ENCODE measurements at regions not wholly inside any gene's neighbourhood (a gene's known extent, or its start where the extent isn't known, plus 50 kb on each side); places are given as distances from the start of the nearest gene placed in this dataset.
A peak's percentile ranks its signal among the peaks of the same experiment; 100 is the strongest.

DNA sequence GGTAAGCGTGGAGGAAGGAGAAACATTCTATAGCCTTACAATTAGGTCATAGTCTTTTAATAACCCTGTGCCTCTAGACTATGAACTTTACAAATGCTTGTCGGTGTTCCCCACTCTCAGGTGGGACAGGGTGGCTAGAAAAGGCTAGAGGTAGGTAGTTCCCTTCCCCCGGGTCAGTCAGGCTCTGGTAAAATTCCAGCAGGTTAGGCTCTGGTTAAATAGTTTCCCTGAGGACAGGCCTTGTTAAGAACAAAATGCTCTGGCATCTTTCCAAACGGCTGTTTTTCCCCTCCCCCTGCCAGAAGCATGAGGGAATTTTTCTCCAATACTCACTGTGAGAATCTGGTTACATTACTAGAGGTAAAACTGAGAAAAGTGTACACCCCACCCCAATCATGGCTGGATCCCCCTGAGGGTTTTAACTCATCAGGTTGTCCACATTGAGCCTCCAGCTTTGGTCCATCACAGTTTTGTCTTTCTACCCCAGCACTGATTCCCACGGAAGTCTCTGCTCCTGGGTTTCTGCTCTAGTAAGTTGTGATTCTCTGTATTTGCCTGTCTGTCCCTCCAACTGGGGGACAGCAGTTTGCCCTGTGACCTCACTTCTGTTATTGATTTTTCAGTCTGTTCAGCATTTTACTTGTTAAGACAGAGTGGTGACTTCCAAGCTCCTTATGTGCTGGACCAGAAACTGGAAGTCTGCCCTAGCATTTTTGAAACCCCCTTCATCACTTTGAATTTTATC lies 84.7 kb upstream of the ADGRF1 start:
- H3K27ac ChIP-seq: peak overlapping the region in 3 of 4 donors; percentile 2 to 27 (median 23)
- intact Hi-C loops (cut with DNase I; ENCODE audit: low total_unique reads): no loop called here
- TF ChIP-seq, protein P1, sequence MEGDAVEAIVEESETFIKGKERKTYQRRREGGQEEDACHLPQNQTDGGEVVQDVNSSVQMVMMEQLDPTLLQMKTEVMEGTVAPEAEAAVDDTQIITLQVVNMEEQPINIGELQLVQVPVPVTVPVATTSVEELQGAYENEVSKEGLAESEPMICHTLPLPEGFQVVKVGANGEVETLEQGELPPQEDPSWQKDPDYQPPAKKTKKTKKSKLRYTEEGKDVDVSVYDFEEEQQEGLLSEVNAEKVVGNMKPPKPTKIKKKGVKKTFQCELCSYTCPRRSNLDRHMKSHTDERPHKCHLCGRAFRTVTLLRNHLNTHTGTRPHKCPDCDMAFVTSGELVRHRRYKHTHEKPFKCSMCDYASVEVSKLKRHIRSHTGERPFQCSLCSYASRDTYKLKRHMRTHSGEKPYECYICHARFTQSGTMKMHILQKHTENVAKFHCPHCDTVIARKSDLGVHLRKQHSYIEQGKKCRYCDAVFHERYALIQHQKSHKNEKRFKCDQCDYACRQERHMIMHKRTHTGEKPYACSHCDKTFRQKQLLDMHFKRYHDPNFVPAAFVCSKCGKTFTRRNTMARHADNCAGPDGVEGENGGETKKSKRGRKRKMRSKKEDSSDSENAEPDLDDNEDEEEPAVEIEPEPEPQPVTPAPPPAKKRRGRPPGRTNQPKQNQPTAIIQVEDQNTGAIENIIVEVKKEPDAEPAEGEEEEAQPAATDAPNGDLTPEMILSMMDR (IDR thresholded peaks at IDR 0.05 in 4 of 5, conservative IDR thresholded peaks at IDR 0.05 in 1 of 5): no peak
- TF ChIP-seq POLR2A (IDR thresholded peaks at IDR 0.05): no peak
- H3K9me3 ChIP-seq: no peaks in the 10 kb centered on the region
- DNase-seq (no peak), ATAC-seq (peak; percentile 53 to 85)
- in situ Hi-C loops (cut with MboI; ENCODE audit: low sequenced_read_pairs in 4 of 4): no loop called here
- H3K4me3 ChIP-seq: no peak overlapping the region
- no peaks in the 10 kb centered on the region for H3K36me3 ChIP-seq
- H3K4me1 ChIP-seq: peaks cover 23 to 30% of the 10 kb centered on the region in 2 donors
- H3K27me3 ChIP-seq: no peaks in the 10 kb centered on the region

DNA sequence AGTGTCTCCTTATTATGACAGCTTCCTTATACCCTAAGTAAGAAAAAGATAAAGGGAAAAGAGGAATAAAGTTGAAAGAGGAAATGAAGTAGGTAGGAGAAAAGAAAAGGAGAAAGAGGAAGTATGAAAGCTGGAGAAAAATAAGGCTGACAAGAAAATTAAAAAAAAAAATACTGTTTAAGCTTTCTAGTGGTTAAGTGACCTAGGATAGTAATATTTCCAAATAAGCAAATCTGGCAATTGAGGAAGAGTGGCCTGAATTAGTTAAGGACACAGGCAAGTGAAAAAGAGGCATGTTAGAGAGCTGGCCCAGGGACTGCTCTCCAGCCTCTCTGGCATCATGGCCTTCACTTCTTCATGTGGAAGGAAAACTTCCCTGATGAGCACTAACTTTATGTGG lies 76.5 kb upstream of the ADGRF1 start:
- Histone ChIP-seq H3K27me3 (no peaks in the 10 kb centered on the region), H3K4me3 (no peak overlapping the region), H3K4me1 (no peaks in the 10 kb centered on the region), H3K9me3 (no peaks in the 10 kb centered on the region), H3K27ac (no peak overlapping the region), H3K36me3 (no peaks in the 10 kb centered on the region)
- in situ Hi-C loops (cut with MboI; ENCODE audit: low sequenced_read_pairs in 4 of 4): no loop called here
- DNase-seq (no peak), ATAC-seq (no peak)
- TF ChIP-seq, protein P1 (IDR thresholded peaks at IDR 0.05 in 4 of 5, conservative IDR thresholded peaks at IDR 0.05 in 1 of 5): no peak
- TF ChIP-seq POLR2A (IDR thresholded peaks at IDR 0.05): no peak
- intact Hi-C loops (cut with DNase I; ENCODE audit: low total_unique reads): no loop called here

DNA sequence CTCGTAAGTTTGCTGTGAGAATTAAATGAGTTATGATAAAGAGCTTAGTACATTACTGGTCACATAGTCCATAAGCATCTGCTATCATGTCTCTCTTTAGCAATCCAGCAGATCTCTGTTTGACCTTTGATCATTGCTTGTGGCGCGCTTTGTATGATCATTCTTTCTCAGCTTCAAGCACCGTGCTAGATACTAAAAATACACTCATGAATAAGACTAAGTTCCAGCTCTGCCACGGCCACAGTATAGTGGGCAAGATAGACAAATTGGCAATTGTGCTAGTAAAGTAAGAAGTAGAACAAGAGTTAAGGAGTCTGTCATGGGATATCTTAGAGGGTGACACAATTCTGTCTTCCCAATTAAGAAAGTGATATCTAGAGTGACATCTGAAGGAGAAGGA lies 75.2 kb upstream of the ADGRF1 start:
- Histone ChIP-seq H3K27ac (peak overlapping the region in 1 of 4 donors; percentile 14), H3K4me3 (no peak overlapping the region), H3K9me3 (no peaks in the 10 kb centered on the region), H3K27me3 (no peaks in the 10 kb centered on the region), H3K4me1 (no peaks in the 10 kb centered on the region), H3K36me3 (no peaks in the 10 kb centered on the region)
- TF ChIP-seq, protein P1 (IDR thresholded peaks at IDR 0.05 in 4 of 5, conservative IDR thresholded peaks at IDR 0.05 in 1 of 5): no peak
- no peak for TF ChIP-seq POLR2A (IDR thresholded peaks at IDR 0.05)
- intact Hi-C loops (cut with DNase I; ENCODE audit: low total_unique reads) (no loop called here), in situ Hi-C loops (cut with MboI; ENCODE audit: low sequenced_read_pairs in 4 of 4) (no loop called here)
- no peak for DNase-seq
- ATAC-seq: peak; percentile 38 to 60

DNA sequence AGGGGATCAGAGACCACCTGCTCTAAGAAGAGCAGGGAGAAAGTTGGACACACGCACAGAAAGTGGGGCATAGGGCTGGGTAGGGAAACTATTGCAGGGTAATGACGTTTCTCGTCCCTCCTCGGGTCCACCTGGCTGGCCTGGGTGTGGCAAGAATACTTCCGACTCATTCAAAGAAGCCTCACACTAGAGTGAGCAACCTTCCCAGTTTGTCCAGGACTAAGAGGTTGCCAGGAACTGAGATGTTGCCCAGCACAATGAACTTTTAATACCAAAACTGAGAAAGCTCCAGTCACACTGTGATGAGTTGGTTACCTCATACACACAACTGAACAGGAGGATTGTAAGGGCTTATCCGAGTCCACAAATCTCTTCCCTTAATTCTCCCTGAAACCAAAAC lies 74.5 kb upstream of the ADGRF1 start:
- Histone ChIP-seq H3K27ac (no peak overlapping the region), H3K9me3 (no peaks in the 10 kb centered on the region), H3K4me1 (no peaks in the 10 kb centered on the region), H3K27me3 (no peaks in the 10 kb centered on the region), H3K4me3 (no peak overlapping the region), H3K36me3 (no peaks in the 10 kb centered on the region)
- in situ Hi-C loops (cut with MboI; ENCODE audit: low sequenced_read_pairs in 4 of 4): no loop called here
- DNase-seq: no peak
- intact Hi-C loops (cut with DNase I; ENCODE audit: low total_unique reads): no loop called here
- ATAC-seq: peak in 1 of 2 donors; percentile 15
- TF ChIP-seq, protein P1 (IDR thresholded peaks at IDR 0.05 in 4 of 5, conservative IDR thresholded peaks at IDR 0.05 in 1 of 5): no peak
- TF ChIP-seq POLR2A (IDR thresholded peaks at IDR 0.05): no peak

DNA sequence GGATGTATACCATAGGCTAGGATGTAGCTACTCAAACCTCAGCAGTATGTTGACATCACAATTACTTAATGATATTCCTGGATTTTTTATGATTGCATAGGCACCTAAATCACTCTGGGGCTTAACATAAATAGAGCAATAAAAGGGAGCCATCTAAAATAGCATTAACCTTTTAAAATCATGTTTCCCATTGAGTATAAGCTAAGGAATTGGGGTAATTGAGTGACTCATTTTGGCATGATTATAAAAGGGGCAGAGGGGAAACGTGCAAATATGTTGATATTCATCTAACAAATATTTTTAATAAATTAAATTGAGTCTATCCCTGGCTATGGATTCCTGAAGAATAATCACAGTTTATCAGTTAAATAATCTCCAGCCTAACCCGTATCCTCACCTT lies 74.0 kb upstream of the ADGRF1 start:
- Histone ChIP-seq H3K4me3 (no peak overlapping the region), H3K4me1 (no peaks in the 10 kb centered on the region), H3K27ac (no peak overlapping the region), H3K27me3 (no peaks in the 10 kb centered on the region), H3K36me3 (no peaks in the 10 kb centered on the region), H3K9me3 (no peaks in the 10 kb centered on the region)
- ATAC-seq: no peak
- intact Hi-C loops (cut with DNase I; ENCODE audit: low total_unique reads): no loop called here
- in situ Hi-C loops (cut with MboI; ENCODE audit: low sequenced_read_pairs in 4 of 4): no loop called here
- no peak for DNase-seq
- TF ChIP-seq, protein P1 (IDR thresholded peaks at IDR 0.05 in 4 of 5, conservative IDR thresholded peaks at IDR 0.05 in 1 of 5): no peak
- no peak for TF ChIP-seq POLR2A (IDR thresholded peaks at IDR 0.05)
